ENCODE measurements at regions not wholly inside any gene's neighbourhood (a gene's known extent, or its start where the extent isn't known, plus 50 kb on each side); places are given as distances from the start of the nearest gene placed in this dataset.

- H3K4me3 ChIP-seq (ENCODE audit: low read depth in 1 of 3, low read length in 3 of 3): no peak overlapping the region
- no peak overlapping the region for H3K27ac ChIP-seq (ENCODE audit: low read depth in 1 of 2, low read length in 2 of 2)
- no peaks in the 10 kb centered on the region for H3K9me3 ChIP-seq (ENCODE audit: control insufficient read depth in 4 of 4, low read length in 3 of 4)
- H3K36me3 ChIP-seq (ENCODE audit: control insufficient read depth in 4 of 4, insufficient read depth in 3 of 4, low read depth in 1 of 4, low read length in 3 of 4): no peaks in the 10 kb centered on the region
- no peak for TF ChIP-seq EGR1 (IDR thresholded peaks at IDR 0.05; ENCODE audit: low read depth in 2 of 2)
- TF ChIP-seq JUND (IDR thresholded peaks at IDR 0.05): no peak
- TF ChIP-seq ATF3 (IDR thresholded peaks at IDR 0.05): no peak
- no peak for TF ChIP-seq NR2F2 (IDR thresholded peaks at IDR 0.05)
- no peak for TF ChIP-seq GABPA (IDR thresholded peaks at IDR 0.05 in 1 of 2, conservative IDR thresholded peaks at IDR 0.05 in 1 of 2)
- TF ChIP-seq RXRA (IDR thresholded peaks at IDR 0.05): no peak
- TF ChIP-seq, protein P1, sequence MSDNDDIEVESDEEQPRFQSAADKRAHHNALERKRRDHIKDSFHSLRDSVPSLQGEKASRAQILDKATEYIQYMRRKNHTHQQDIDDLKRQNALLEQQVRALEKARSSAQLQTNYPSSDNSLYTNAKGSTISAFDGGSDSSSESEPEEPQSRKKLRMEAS (IDR thresholded peaks at IDR 0.05): no peak
- no peak overlapping the region for H3K9ac ChIP-seq (ENCODE audit: low read depth in 1 of 2, low read length in 2 of 2)
- H3K4me1 ChIP-seq (ENCODE audit: control insufficient read depth in 4 of 4, insufficient read depth in 4 of 4, low read length in 3 of 4): no peaks in the 10 kb centered on the region
- H3K27me3 ChIP-seq (ENCODE audit: control insufficient read depth in 4 of 4, insufficient read depth in 4 of 4, low read length in 3 of 4): peaks cover 0 to 5% (median 0%) of the 10 kb centered on the region in 4 donors
- WGBS: 74% methylated on average over 2 of the region's 2 CpGs
- DNase-seq (ENCODE audit: low spot score): no peak
Measured at GRCh38 chr5:163772644-163773043, 267.2 kb downstream of the MAT2B start.

DNA sequence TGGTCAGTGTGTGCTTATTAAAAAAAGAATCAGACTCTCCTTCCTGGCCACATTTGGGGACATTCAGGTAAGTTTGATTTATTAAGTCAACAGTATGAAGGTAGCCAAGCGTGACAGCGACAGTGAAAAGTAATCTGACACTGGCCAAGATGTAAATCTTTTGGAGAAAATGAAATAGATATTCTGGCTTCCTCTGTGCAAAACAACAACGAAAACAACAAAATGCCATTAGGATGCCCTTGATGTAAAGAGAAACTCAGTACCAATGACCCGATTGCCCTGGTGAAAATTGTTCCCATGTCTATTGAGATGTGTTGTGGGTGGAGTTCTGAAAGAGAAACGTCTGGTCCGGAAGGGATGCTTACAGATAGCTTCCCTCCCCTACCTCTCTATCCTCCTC is 267.8 kb downstream of the MAT2B start:
- Histone ChIP-seq H3K27me3 (ENCODE audit: control insufficient read depth in 4 of 4, insufficient read depth in 4 of 4, low read length in 3 of 4) (peaks cover 0 to 5% (median 0%) of the 10 kb centered on the region in 4 donors), H3K9ac (ENCODE audit: low read depth in 1 of 2, low read length in 2 of 2) (no peak overlapping the region), H3K9me3 (ENCODE audit: control insufficient read depth in 4 of 4, low read length in 3 of 4) (no peaks in the 10 kb centered on the region), H3K36me3 (ENCODE audit: control insufficient read depth in 4 of 4, insufficient read depth in 3 of 4, low read depth in 1 of 4, low read length in 3 of 4) (no peaks in the 10 kb centered on the region), H3K27ac (ENCODE audit: low read depth in 1 of 2, low read length in 2 of 2) (no peak overlapping the region), H3K4me1 (ENCODE audit: control insufficient read depth in 4 of 4, insufficient read depth in 4 of 4, low read length in 3 of 4) (no peaks in the 10 kb centered on the region), H3K4me3 (ENCODE audit: low read depth in 1 of 3, low read length in 3 of 3) (no peak overlapping the region)
- no peak for DNase-seq (ENCODE audit: low spot score)
- TF ChIP-seq ATF3 (IDR thresholded peaks at IDR 0.05): no peak
- TF ChIP-seq ZBTB33 (IDR thresholded peaks at IDR 0.05): no peak
- TF ChIP-seq RXRA (IDR thresholded peaks at IDR 0.05): no peak
- TF ChIP-seq GABPA (IDR thresholded peaks at IDR 0.05 in 1 of 2, conservative IDR thresholded peaks at IDR 0.05 in 1 of 2): no peak
- TF ChIP-seq, protein P2, sequence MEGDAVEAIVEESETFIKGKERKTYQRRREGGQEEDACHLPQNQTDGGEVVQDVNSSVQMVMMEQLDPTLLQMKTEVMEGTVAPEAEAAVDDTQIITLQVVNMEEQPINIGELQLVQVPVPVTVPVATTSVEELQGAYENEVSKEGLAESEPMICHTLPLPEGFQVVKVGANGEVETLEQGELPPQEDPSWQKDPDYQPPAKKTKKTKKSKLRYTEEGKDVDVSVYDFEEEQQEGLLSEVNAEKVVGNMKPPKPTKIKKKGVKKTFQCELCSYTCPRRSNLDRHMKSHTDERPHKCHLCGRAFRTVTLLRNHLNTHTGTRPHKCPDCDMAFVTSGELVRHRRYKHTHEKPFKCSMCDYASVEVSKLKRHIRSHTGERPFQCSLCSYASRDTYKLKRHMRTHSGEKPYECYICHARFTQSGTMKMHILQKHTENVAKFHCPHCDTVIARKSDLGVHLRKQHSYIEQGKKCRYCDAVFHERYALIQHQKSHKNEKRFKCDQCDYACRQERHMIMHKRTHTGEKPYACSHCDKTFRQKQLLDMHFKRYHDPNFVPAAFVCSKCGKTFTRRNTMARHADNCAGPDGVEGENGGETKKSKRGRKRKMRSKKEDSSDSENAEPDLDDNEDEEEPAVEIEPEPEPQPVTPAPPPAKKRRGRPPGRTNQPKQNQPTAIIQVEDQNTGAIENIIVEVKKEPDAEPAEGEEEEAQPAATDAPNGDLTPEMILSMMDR (IDR thresholded peaks at IDR 0.05; ENCODE audit: low read depth, low read length, missing input control): no peak
- TF ChIP-seq EGR1 (IDR thresholded peaks at IDR 0.05; ENCODE audit: low read depth in 2 of 2): no peak
- no peak for TF ChIP-seq YY1 (IDR thresholded peaks at IDR 0.05)
- TF ChIP-seq SP1 (IDR thresholded peaks at IDR 0.05): no peak
- TF ChIP-seq FOXA1 (IDR thresholded peaks at IDR 0.05): no peak
- TF ChIP-seq FOXA2 (IDR thresholded peaks at IDR 0.05): no peak
- TF ChIP-seq RAD21 (IDR thresholded peaks at IDR 0.05): no peak
- no peak for TF ChIP-seq JUND (IDR thresholded peaks at IDR 0.05)
- TF ChIP-seq, protein P1 (IDR thresholded peaks at IDR 0.05): no peak
- no peak for TF ChIP-seq TAF1 (conservative IDR thresholded peaks at IDR 0.05)
- no peak for TF ChIP-seq HNF4G (IDR thresholded peaks at IDR 0.05)
- TF ChIP-seq NR2F2 (IDR thresholded peaks at IDR 0.05): no peak
- no peak for TF ChIP-seq HNF4A (conservative IDR thresholded peaks at IDR 0.05)
- WGBS: 65% methylated on average over 6 of the region's 6 CpGs

Data from liver (tissue), 8 donors.